OCI-LY1 (cell line): ENCODE measurements at regions not wholly inside any gene's neighbourhood (a gene's known extent, or its start where the extent isn't known, plus 50 kb on each side); places are given as distances from the start of the nearest gene placed in this dataset.

Experiments
- H2AFZ ChIP-seq: fragments of 200-600 bp; sonication (generic), shearing (Covaris generic); 2 replicates; pipeline ENCODE4 v1.6.0; 2014; ENCODE audit warnings: antibody characterized with exemption, mild to moderate bottlenecking, low read length
- H3F3A ChIP-seq: fragments of 200-600 bp; sonication (generic), shearing (Covaris generic); 2 replicates; pipeline ENCODE4 v1.6.0; 2014; ENCODE audit warnings: mild to moderate bottlenecking, antibody characterized with exemption, low read length, moderate library complexity; ENCODE audit not compliant: insufficient read depth
- H3K27ac ChIP-seq: fragments of 200-600 bp; sonication (generic); 2 replicates; pipeline ENCODE4 v1.5.1; 2014; ENCODE audit warnings: low read length, mixed run types, mild to moderate bottlenecking, low read depth; ENCODE audit not compliant: poor library complexity, severe bottlenecking
- H3K27me3 ChIP-seq: fragments of 200-600 bp; sonication (generic); 2 replicates; pipeline ENCODE4 v1.6.0; 2014; ENCODE audit warnings: antibody characterized with exemption, mild to moderate bottlenecking, low read length, moderate library complexity; ENCODE audit not compliant: insufficient read depth
- H3K36me3 ChIP-seq: fragments of 200-600 bp; sonication (generic); 2 replicates; pipeline ENCODE4 v1.6.1; 2014; ENCODE audit warnings: mild to moderate bottlenecking, antibody characterized with exemption, low read length, moderate library complexity, mixed read lengths; ENCODE audit not compliant: insufficient read depth
- H3K4me1 ChIP-seq: fragments of 200-600 bp; sonication (generic); 2 replicates; pipeline ENCODE4 v1.5.1; 2014; ENCODE audit warnings: mild to moderate bottlenecking, low read length, moderate library complexity; ENCODE audit not compliant: insufficient read depth, severe bottlenecking
- H3K4me2 ChIP-seq: fragments of 200-600 bp; sonication (generic), shearing (Covaris generic); 2 replicates; pipeline ENCODE4 v1.6.1; 2014; ENCODE audit warnings: low read length
- H3K4me3 ChIP-seq: fragments of 200-600 bp; sonication (generic); 2 replicates; pipeline ENCODE4 v1.5.1; 2014; ENCODE audit warnings: low read length, low read depth, mild to moderate bottlenecking, mixed read lengths; ENCODE audit not compliant: poor library complexity, severe bottlenecking
- H3K79me2 ChIP-seq: fragments of 200-600 bp; shearing (Covaris generic); 2 replicates; pipeline ENCODE4 v1.6.1; 2016; ENCODE audit warnings: mixed run types, low read length, mixed read lengths; ENCODE audit not compliant: insufficient read depth
- H3K9ac ChIP-seq: fragments of 200-600 bp; sonication (generic), shearing (Covaris generic); 2 replicates; pipeline ENCODE4 v1.6.1; 2014; ENCODE audit warnings: mild to moderate bottlenecking, low read length, mixed read lengths
- H3K9me2 ChIP-seq: fragments of 200-600 bp; sonication (generic), shearing (Covaris generic); 2 replicates; pipeline ENCODE4 v1.6.1; 2014; ENCODE audit warnings: low read depth, mild to moderate bottlenecking, low read length, mixed read lengths
- H3K9me3 ChIP-seq: fragments of 200-600 bp; shearing (Covaris generic); 2 replicates; pipeline ENCODE4 v1.6.1; 2014; ENCODE audit warnings: low read length, mixed read lengths
- H4K20me1 ChIP-seq: fragments of 200-600 bp; sonication (generic), shearing (Covaris generic); 2 replicates; pipeline ENCODE4 v1.6.0; 2016; ENCODE audit warnings: mild to moderate bottlenecking, low read length; ENCODE audit not compliant: insufficient read depth
- EZH2 ChIP-seq: fragments of 200-600 bp; sonication (generic), shearing (Covaris generic); IDR thresholded peaks from 2 replicates; pipeline ENCODE4 v1.8.0; 2017; ENCODE audit warnings: borderline replicate concordance, mixed run types, mild to moderate bottlenecking, antibody characterized with exemption, low read length, moderate library complexity, mixed read lengths
- TF ChIP-seq, protein P1 (sequence below): fragments of 200-600 bp; sonication (generic), shearing (Covaris generic); IDR thresholded peaks from 2 replicates; pipeline ENCODE4 v1.5.1; 2017; ENCODE audit warnings: mild to moderate bottlenecking, antibody characterized with exemption, low read length, moderate library complexity, mixed read lengths

DNA sequence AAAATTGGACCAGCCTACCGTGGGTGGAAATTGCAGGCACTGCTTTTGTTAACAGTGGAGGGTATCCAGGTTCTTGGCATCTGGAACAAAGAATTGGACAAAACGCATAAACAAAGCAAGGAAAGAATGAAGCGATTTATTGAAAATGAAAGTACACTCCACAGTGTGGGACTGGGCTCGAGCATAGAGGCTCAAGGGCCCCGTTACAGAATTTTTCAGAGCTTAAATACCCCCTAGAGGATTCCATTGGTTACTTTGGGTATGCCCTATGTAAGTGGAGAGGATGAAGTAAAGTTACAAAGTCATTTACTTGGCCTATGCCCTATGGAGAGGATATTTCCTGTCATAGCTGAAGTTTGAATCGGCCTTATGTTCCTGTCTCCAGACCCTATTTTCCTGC, 85.3 kb downstream of the GLUD2 start:
- TF ChIP-seq EZH2 = no peak
- TF ChIP-seq, protein P1, sequence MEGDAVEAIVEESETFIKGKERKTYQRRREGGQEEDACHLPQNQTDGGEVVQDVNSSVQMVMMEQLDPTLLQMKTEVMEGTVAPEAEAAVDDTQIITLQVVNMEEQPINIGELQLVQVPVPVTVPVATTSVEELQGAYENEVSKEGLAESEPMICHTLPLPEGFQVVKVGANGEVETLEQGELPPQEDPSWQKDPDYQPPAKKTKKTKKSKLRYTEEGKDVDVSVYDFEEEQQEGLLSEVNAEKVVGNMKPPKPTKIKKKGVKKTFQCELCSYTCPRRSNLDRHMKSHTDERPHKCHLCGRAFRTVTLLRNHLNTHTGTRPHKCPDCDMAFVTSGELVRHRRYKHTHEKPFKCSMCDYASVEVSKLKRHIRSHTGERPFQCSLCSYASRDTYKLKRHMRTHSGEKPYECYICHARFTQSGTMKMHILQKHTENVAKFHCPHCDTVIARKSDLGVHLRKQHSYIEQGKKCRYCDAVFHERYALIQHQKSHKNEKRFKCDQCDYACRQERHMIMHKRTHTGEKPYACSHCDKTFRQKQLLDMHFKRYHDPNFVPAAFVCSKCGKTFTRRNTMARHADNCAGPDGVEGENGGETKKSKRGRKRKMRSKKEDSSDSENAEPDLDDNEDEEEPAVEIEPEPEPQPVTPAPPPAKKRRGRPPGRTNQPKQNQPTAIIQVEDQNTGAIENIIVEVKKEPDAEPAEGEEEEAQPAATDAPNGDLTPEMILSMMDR = no peak
- no peak overlapping the region for H3K9ac ChIP-seq
- H3F3A ChIP-seq = no peaks in the 10 kb centered on the region
- H2AFZ ChIP-seq = no peak overlapping the region
- H3K27ac ChIP-seq = no peak overlapping the region
- H3K27me3 ChIP-seq = no peaks in the 10 kb centered on the region
- H4K20me1 ChIP-seq = no peaks in the 10 kb centered on the region
- H3K4me3 ChIP-seq = no peak overlapping the region
- no peaks in the 10 kb centered on the region for H3K4me1 ChIP-seq
- H3K4me2 ChIP-seq = no peak overlapping the region
- H3K36me3 ChIP-seq = no peaks in the 10 kb centered on the region
- H3K9me2 ChIP-seq = no peaks in the 10 kb centered on the region
- H3K9me3 ChIP-seq = no peaks in the 10 kb centered on the region
- no peaks in the 10 kb centered on the region for H3K79me2 ChIP-seq

DNA sequence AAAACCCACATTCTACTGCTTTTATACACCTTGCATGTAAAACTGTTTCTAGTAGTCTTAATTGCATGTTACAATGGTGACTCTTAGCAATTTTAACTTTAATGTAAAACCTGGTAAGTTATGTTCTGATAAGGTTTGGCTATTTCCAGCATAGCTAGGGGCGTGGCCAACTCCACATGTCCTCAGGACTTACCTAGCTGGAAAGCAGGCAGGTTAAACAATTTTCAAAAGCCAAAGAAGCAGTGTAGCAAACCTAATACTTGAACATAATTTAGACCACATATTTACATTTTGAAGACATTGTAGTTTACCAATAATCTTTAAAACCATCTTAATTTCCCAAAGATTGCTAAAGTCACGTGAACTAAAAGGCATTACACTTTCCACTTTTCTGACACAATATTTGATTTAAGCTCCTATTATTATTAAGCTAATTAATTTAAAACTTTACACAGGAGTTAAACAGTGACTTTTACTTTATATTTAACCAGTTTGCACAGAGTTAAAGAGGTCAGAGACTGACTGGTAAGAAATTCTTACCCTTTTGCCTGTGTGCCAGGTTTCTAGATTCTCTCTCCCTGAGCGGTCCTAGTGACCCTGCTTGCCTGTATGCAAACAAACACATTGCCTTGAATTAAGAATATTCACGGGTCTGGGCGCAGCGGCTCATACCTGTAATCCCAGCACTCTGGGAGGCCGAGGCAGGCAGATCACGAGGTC, 88.2 kb downstream of the GLUD2 start:
- Histone ChIP-seq H3K9me3 (no peaks in the 10 kb centered on the region), H3K4me2 (no peak overlapping the region), H3F3A (no peaks in the 10 kb centered on the region), H3K27me3 (no peaks in the 10 kb centered on the region), H3K9ac (no peak overlapping the region), H3K79me2 (no peaks in the 10 kb centered on the region), H3K27ac (no peak overlapping the region), H3K4me3 (no peak overlapping the region), H3K36me3 (no peaks in the 10 kb centered on the region), H3K4me1 (no peaks in the 10 kb centered on the region), H2AFZ (no peak overlapping the region), H4K20me1 (no peaks in the 10 kb centered on the region), H3K9me2 (no peaks in the 10 kb centered on the region)
- TF ChIP-seq EZH2 = no peak
- TF ChIP-seq, protein P1 = no peak

DNA sequence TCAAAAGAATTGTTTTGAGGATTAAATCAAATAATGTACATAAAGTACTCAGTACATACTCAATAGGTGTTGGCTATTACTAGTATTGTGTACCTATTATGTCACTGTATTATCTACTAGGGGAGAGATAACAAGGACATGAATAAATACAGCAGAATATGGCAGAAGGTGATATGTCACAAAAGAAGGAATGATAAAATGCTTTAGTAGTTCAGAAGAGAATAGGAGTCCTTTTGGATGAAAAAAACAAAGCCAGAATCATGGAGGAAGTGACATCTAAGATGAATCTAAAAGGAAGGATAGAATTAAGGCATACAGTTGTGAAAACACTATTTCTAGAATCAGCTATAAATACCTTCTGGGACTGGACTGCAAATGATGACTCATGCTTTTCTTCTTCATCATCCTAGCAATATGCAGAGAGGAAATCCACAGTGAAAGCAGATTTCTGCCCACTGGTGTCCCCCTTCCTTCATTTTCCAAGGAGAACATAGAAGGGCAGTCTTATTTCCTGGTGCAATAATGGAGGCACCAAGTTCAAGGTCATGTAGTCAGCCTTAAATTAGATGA, 98.7 kb downstream of the GLUD2 start:
- Histone ChIP-seq H3K79me2 (no peaks in the 10 kb centered on the region), H4K20me1 (no peaks in the 10 kb centered on the region), H3K9ac (no peak overlapping the region), H3K4me1 (no peaks in the 10 kb centered on the region), H3K27me3 (no peaks in the 10 kb centered on the region), H2AFZ (no peak overlapping the region), H3K9me3 (no peaks in the 10 kb centered on the region), H3K36me3 (no peaks in the 10 kb centered on the region), H3K9me2 (no peaks in the 10 kb centered on the region), H3K4me2 (no peak overlapping the region), H3K27ac (no peak overlapping the region), H3F3A (no peaks in the 10 kb centered on the region), H3K4me3 (no peak overlapping the region)
- TF ChIP-seq, protein P1 = no peak
- no peak for TF ChIP-seq EZH2
